ENCODE measurements at regions not wholly inside any gene's neighbourhood (a gene's known extent, or its start where the extent isn't known, plus 50 kb on each side); places are given as distances from the start of the nearest gene placed in this dataset.

DNA sequence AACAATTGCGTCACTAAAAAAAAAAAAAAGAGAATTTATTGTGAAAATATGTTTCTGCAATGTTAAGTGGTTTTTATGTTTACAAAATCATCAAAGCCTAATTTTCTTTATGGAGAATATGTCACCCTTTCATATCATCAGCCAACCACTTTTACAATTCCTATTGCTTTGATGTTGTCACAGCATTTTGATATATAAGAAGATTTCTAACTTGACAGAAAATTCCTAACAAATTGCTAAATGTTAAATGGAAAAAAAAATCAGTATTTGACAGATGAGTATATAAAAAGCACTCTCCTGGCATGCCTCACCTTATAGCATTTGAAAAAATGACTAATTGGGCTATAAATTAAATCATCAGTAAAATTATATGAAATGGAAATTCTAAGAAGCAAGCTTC is 1457.3 kb upstream of the ALCAM start:
- H3K23me2 ChIP-seq (ENCODE audit: low read depth, low read length), result no peaks in the 10 kb centered on the region
- H4K91ac ChIP-seq (replicated peaks; ENCODE audit: insufficient read length, low read length), result no peak overlapping the region
- H4K8ac ChIP-seq (ENCODE audit: extremely low read depth, insufficient read depth, low read length), result no peak overlapping the region
- H3K4me2 ChIP-seq (ENCODE audit: insufficient read depth in 1 of 2, low read depth in 2 of 2, low read length in 2 of 2), result no peak overlapping the region
- no peak overlapping the region for H2BK15ac ChIP-seq (ENCODE audit: low read length)
- no peaks in the 10 kb centered on the region for H3K9me3 ChIP-seq (ENCODE audit: insufficient read depth in 2 of 2, low read depth in 1 of 2, low read length in 1 of 2)
- 100% methylated on average over 1 of the region's 1 CpG; no CpG with 5 or more reads in 1 of the 2 experiments for WGBS, 2 experiments (ENCODE audit: extremely low coverage in 1 of 2, insufficient coverage in 1 of 2, insufficient read length in 1 of 2, insufficient replicate concordance in 2 of 2, low coverage in 1 of 2, low lambda C conversion rate in 2 of 2, missing lambda C conversion rate in 1 of 2)
- DNase-seq (ENCODE audit: low read depth in 1 of 2, low spot score in 2 of 2) (no peak), FAIRE-seq (no peak)
- H3K4me1 ChIP-seq (replicated peaks in 1 of 4; ENCODE audit: control insufficient read depth in 3 of 4, insufficient read depth in 4 of 4, low read length in 3 of 4), result no peaks in the 10 kb centered on the region
- no peak overlapping the region for H3K56ac ChIP-seq (replicated peaks; ENCODE audit: insufficient read length, low read depth, low read length)
- H3K27me3 ChIP-seq (replicated peaks in 1 of 4; ENCODE audit: control insufficient read depth in 3 of 4, extremely low read depth in 1 of 4, insufficient read depth in 3 of 4, low read length in 3 of 4), result no peaks in the 10 kb centered on the region
- ChIA-PET CTCF (ENCODE audit: partially characterized antibody) (no interaction called here), POLR2A (ENCODE audit: partially characterized antibody) (no interaction called here)
- H3K79me2 ChIP-seq (ENCODE audit: control insufficient read depth in 1 of 2, insufficient read depth in 2 of 2, low read length in 2 of 2), result no peaks in the 10 kb centered on the region
- no peak overlapping the region for H3K4me3 ChIP-seq (ENCODE audit: extremely low read depth in 1 of 4, insufficient read depth in 2 of 4, low read depth in 3 of 4, low read length in 4 of 4)
- TF ChIP-seq PHF8 (conservative IDR thresholded peaks at IDR 0.05; ENCODE audit: low read depth, low read length), result no peak
- TF ChIP-seq JUN (IDR thresholded peaks at IDR 0.05; ENCODE audit: low read depth, low read length), result no peak
- no peak for TF ChIP-seq ZNF274 (IDR thresholded peaks at IDR 0.05; ENCODE audit: borderline replicate concordance, extremely low read depth, low read length)
- TF ChIP-seq RBBP5 (IDR thresholded peaks at IDR 0.05; ENCODE audit: borderline replicate concordance, low read depth, low read length), result no peak
- no peak for TF ChIP-seq BACH1 (IDR thresholded peaks at IDR 0.05; ENCODE audit: low read length)
- no peak for TF ChIP-seq CTBP2 (IDR thresholded peaks at IDR 0.05; ENCODE audit: borderline replicate concordance, insufficient read depth, insufficient read length, low read length)
- no peak for TF ChIP-seq SP4 (IDR thresholded peaks at IDR 0.05; ENCODE audit: low read length)
- no peak for TF ChIP-seq EZH2 (IDR thresholded peaks at IDR 0.05; ENCODE audit: low read depth, low read length, severe bottlenecking)
- no peak for TF ChIP-seq JUND (IDR thresholded peaks at IDR 0.05; ENCODE audit: low read length)
- TF ChIP-seq, protein P1, sequence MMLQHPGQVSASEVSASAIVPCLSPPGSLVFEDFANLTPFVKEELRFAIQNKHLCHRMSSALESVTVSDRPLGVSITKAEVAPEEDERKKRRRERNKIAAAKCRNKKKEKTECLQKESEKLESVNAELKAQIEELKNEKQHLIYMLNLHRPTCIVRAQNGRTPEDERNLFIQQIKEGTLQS (IDR thresholded peaks at IDR 0.05; ENCODE audit: insufficient read depth, low read depth, low read length), result no peak
- no peak for TF ChIP-seq EGR1 (IDR thresholded peaks at IDR 0.05; ENCODE audit: borderline replicate concordance, low read depth, low read length)
- no peak for TF ChIP-seq KDM1A (IDR thresholded peaks at IDR 0.05; ENCODE audit: borderline replicate concordance, low read length)
- no peak for TF ChIP-seq SP2 (IDR thresholded peaks at IDR 0.05; ENCODE audit: low read length)
- no peak overlapping the region for H3K4ac ChIP-seq (replicated peaks; ENCODE audit: insufficient read length, low read depth, low read length)
- no peak overlapping the region for H3K18ac ChIP-seq (ENCODE audit: extremely low read depth, low read length)
- H2BK5ac ChIP-seq (ENCODE audit: low read depth, low read length), result no peak overlapping the region
- no peaks in the 10 kb centered on the region for H3K79me1 ChIP-seq (ENCODE audit: low read depth, low read length)
- H2BK12ac ChIP-seq (ENCODE audit: low read depth, low read length), result no peak overlapping the region
- no peak overlapping the region for H4K5ac ChIP-seq (ENCODE audit: insufficient read length, low read depth, low read length)
- H3K9ac ChIP-seq (replicated peaks in 1 of 4; ENCODE audit: extremely low read depth in 1 of 4, low read depth in 3 of 4, low read length in 3 of 4), result no peak overlapping the region
- H4K20me1 ChIP-seq (replicated peaks in 1 of 2; ENCODE audit: control insufficient read depth in 1 of 2, insufficient read depth in 2 of 2, low read length in 2 of 2), result no peaks in the 10 kb centered on the region
- H3K27ac ChIP-seq (ENCODE audit: low read depth, low read length), result no peak overlapping the region
- H3K14ac ChIP-seq (ENCODE audit: insufficient read length), result no peak overlapping the region
- no peak overlapping the region for H2BK20ac ChIP-seq (ENCODE audit: low read length)
- no peak overlapping the region for H2BK120ac ChIP-seq (replicated peaks; ENCODE audit: low read depth, low read length)
- H2AFZ ChIP-seq (ENCODE audit: low read length), result no peak overlapping the region
- H3K23ac ChIP-seq (ENCODE audit: insufficient read length), result no peak overlapping the region
- no peaks in the 10 kb centered on the region for H3K36me3 ChIP-seq (ENCODE audit: control insufficient read depth in 2 of 4, insufficient read depth in 4 of 4, low read length in 3 of 4)
- no peak overlapping the region for H2AK5ac ChIP-seq (ENCODE audit: low read depth, low read length)
